HUDEP-2 (cell line): ENCODE measurements at regions not wholly inside any gene's neighbourhood (a gene's known extent, or its start where the extent isn't known, plus 50 kb on each side); places are given as distances from the start of the nearest gene placed in this dataset.
"Not testable (repeated sequence)": the region's sequence is repeated elsewhere in the genome, so short reads cannot be mapped to it uniquely, and the experiment has no call there.

ENCODE experiments used
- DNase-seq, 76 experiments: peaks; one replicate each; lab custom pipeline; 2025; ENCODE audit not compliant: unreplicated experiment in 76 of 76; lab: John Stamatoyannopoulos, UW

DNA sequence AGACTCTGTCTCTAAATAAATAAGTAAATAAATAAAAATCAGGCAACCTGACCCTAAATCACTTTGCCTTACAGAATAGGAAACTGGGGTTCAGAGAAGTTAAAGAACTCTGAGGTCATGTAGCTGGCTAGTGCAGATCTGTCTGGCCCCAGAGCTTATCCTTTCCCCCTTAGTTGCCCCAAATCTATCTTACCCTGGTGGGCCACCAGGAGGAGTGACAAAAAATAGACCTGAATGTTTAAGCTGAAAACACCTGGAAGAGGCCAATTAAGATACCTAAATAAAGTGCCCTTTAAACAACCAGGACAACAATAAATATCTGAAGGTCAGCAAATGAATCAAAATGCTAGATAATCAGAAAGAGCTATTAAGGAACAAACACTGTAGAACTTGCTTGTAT lies 59.7 kb downstream of the TEX35 start:
- no peak for DNase-seq

DNA sequence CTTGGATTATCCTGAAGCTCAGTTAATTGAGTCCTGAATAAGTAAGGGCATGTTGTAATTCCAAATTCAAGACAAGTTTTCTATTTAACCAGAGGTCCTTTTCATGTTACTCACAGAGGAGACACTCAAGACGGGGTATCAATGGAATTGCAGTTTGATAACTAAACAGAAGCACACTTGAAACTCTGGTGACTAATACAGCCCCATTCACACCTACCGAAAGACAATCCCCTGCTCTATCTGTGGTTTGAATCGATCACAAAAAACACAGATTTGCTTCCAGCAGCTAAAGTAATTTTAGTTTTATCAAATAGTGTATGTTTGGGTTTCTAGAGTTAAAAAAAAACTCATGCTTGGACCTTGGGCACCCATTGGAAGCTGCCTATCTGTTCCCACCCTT lies 60.4 kb downstream of the TEX35 start:
- DNase-seq: no peak

DNA sequence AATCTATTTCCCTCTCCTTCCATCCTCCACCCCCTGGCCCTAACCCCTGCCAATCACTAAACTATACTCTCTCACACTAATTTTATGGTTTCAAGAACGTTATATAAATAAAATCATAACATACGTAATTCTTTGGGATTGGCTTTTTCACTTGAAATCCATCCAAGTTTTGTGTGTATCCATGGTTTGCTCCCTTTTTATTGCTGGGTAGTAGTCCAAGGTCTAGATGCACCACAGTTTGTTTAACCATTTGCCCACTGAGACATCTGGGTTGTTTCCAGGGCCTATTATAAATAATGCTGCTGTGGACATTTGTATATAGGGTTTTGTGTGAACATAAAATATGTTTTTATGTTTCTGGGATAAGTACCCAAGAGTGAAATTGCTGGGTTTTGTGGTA lies 61.4 kb downstream of the TEX35 start:
- no peak for DNase-seq

GRCh38 chr1:178575611-178576361 lies 62.9 kb downstream of the TEX35 start:
- DNase-seq: no peak

- DNase-seq: no peak
Measured at GRCh38 chr1:178576841-178577240, 63.9 kb downstream of the TEX35 start.

DNA sequence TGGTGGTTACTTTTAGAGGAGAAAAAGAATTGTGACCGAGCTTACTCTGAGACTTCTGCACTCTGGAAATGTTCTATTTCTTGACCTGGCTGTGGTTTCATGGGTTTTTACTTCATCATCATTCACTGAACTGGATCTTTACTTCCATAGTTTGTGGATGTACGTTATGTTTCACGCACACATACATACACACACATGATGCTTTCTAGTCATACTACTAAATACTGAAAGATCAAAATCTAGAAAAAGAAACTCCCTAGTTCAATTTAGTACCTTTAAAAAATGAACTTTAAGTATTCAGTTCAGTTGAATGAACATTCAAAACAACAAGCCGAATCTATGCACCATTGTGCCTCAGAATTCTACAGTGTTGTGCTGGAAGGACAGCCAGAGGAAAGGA lies 65.0 kb downstream of the TEX35 start:
- DNase-seq: no peak

DNA sequence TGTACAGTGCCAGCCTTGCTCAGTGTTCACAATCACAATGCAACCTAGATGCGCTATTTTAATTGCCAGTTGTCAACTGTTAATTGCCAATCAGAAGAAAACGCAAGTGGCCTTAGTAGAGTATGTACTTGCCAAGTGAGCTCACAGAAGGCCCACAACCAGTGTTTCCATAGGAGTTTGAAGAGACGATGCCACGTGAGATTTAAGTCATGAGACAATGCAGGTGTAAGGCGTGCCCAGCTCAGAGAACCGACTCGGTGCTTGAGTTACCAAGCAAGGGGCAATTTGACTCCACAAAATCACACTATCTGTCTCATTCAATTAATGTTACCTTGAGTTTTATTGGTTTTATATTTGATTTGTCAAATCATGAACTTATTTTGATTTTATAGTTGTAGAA lies 65.6 kb downstream of the TEX35 start:
- DNase-seq: no peak

DNA sequence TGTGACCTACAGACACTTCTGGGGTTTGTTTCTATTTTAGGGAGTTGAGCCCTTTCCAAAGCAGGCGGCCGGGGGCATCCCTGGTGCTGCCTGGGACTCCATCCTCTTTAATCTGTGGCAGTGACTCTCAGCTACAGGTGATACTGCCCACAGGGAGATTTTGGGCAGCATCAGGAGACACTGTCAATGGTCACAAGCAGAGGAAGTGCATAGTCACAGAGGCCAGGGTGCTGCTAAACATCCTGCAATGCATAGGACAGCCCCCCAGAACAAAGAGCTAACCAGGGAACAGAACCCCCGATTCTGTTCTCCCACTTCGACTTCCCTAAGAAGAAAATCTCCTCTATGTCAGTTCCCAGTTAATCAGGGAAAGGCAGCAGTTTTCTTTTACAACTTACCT lies 66.2 kb downstream of the TEX35 start:
- DNase-seq: no peak

- DNase-seq: no peak
Measured at GRCh38 chr1:178579562-178579961, 66.7 kb downstream of the TEX35 start.

- no peak for DNase-seq
Measured at GRCh38 chr1:178580096-178580495, 67.2 kb downstream of the TEX35 start.

DNA sequence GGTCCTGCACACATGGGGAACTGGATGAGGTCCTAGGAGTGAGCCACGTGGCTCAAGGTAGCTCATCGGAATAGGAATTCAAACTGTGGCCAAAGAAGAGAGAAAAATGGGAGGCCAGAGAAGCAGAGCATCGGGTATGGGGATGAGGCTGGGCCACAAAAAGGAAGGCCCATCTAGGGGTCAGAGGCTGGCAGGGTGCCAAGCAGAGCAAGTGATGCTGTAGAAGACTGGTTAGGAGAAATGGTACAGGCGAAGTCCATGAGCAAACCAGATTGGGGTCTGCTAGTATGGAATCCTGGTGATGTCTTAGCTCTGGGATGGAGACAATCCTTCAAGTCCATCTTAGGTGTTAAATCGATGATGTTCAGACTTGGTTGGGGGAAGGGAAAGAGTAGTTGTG lies 68.0 kb downstream of the TEX35 start:
- no peak for DNase-seq

DNA sequence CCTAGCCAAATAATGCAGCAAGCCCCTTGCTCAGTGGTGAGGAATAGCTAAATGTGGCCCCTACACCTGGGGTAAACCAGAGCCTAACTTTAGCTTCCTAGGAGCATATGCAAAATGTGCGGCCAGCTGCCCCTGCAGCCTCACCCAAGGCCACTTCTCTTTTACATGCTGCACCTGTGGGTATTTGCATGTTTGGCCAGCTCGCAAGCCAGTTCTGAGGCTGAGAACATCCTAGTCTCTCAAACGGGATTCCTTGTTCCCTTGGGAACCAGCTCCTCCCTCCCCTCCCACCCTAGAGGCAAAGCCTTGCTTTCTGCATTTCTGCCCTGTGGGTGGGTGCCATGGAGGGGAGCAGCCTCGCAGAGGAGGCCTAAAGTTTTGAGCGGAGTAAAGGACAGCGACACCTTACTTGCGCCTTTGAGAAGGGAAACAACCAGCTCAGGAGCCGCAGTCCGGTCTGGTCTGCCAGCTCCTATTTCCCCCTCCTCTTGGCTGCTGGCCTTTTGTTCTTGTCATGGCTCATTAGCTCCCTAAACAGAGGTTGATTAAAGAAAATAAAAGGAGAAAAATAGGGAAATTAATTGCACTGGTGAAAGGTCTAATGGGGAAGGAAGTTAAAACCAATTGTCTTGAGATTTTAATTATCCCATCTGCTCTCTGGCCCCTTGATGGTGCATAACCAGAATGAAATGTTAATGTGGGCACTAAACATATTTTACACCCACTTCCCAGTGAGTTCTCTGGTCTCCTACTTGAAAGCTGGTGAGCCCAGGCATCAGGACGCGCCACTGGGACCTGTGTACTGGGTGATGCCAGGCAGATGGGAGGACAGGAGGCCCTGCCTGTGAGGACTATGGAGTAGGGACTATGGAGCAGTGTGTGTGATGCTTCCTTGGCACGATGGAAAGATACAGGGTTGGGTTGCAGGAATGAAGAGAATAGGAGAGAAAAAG lies 68.7 kb downstream of the TEX35 start:
- no peak for DNase-seq

DNA sequence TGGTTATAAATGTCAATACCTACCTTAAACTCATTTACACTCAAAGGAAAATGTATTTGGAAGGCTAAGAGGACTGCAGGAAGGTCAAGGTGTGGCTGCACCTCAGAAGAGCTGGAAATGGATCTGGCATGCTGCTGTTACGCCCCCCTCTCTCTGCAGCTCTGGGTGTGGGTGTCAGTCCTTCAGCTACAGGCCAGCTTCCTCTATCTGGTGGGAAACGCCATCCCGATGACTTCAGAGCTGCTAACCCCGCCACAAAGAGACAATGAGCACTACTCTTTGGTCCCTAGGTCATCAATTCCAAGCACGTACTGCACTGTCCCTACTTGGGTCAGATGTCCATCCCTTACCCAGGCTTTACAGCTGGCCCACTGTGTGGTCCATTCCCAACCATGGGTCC lies 74.2 kb downstream of the TEX35 start:
- no peak for DNase-seq

DNA sequence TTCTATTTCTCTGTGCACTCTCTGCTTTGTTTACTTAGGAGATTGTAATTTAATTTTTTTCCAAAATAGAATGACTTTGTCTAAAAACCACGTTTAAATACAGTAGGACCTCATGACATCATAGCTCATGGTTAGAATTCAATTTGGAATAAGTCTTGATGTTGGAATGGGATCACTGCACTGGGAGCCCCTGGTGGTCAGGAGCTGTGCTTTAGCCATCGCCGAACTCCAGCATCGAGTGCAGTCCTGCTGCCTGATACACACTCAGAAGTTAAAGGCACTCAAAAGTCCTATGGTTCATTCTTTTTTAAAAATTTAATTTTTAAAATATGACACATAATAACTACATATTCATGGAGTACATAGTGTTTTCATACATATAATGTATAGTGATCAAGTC lies 75.1 kb downstream of the TEX35 start:
- DNase-seq: no peak

GRCh38 chr1:178589042-178589441 lies 76.1 kb downstream of the TEX35 start:
- not testable (repeated sequence) for DNase-seq

- DNase-seq: not testable (repeated sequence)
Measured at GRCh38 chr1:178591811-178592210, 78.9 kb downstream of the TEX35 start.

- DNase-seq: no peak
Measured at GRCh38 chr1:178593515-178593914, 80.6 kb downstream of the TEX35 start.

DNA sequence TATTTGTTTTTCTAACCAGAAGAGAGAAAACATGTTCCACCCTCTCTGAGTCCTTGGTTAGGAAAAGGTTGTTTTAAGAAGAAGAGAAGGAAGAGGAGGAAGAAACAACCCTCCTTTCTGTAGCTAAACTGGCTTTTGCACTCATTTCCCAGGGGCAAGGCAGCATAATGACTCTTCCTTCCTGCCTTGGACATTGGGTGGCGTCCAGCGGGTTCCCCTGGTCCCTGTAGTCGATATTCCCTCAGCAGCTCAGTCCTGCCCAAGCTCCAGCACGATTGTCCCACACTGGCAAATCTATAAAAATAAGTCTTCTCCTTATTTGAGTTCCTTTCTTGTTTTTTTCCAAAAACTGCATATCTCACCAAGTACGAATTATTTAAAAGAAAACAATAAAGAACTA lies 81.2 kb downstream of the TEX35 start:
- no peak for DNase-seq

DNA sequence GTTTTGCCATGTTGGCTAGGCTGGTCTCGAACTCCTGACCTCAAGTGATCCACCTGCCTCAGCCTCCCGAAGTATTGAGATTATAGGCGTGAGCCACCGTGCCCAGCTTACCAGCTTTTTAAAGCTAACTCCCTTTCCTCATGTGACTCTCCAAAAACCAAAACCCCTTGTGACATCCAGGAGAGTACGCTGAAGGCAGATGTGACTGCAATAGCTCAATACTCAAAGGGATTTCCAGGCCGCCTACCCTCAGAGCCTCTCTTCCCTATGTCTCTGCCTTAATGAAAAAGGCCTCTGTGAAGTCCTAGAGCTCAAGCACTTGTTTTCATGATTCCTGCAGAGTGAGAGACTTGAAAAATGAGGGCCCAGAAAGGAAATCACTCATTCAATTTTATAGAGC lies 82.6 kb downstream of the TEX35 start:
- DNase-seq: no peak

GRCh38 chr1:178599087-178599486 lies 86.2 kb downstream of the TEX35 start:
- DNase-seq: no peak

GRCh38 chr1:178599745-178600144 lies 86.8 kb downstream of the TEX35 start:
- DNase-seq: no peak

GRCh38 chr1:178603926-178604325 lies 91.0 kb downstream of the TEX35 start:
- DNase-seq: no peak
